ENCODE measurements at regions not wholly inside any gene's neighbourhood (a gene's known extent, or its start where the extent isn't known, plus 50 kb on each side); places are given as distances from the start of the nearest gene placed in this dataset.
"Not testable (repeated sequence)": the region's sequence is repeated elsewhere in the genome, so short reads cannot be mapped to it uniquely, and the experiment has no call there.

- intact Hi-C loops (cut with micrococcal nuclease) = not testable (repeated sequence)
Measured at GRCh38 chr7:135872861-135873260, 104.3 kb downstream of the MTPN start.

- intact Hi-C loops (cut with micrococcal nuclease) = no loop called here
Measured at GRCh38 chr7:135862586-135863340, 114.2 kb upstream of the FAM180A start.

- intact Hi-C loops (cut with micrococcal nuclease) = no loop called here
Measured at GRCh38 chr7:135859538-135859937, 110.9 kb upstream of the FAM180A start.

- intact Hi-C loops (cut with micrococcal nuclease) = no loop called here
Measured at GRCh38 chr7:135858851-135859250, 110.2 kb upstream of the FAM180A start.

- intact Hi-C loops (cut with micrococcal nuclease) = no loop called here
Measured at GRCh38 chr7:135858379-135858778, 109.8 kb upstream of the FAM180A start.

GRCh38 chr7:135857519-135858274 is 109.1 kb upstream of the FAM180A start:
- intact Hi-C loops (cut with micrococcal nuclease) = no loop called here

- intact Hi-C loops (cut with micrococcal nuclease) = no loop called here
Measured at GRCh38 chr7:135856356-135857144, 107.9 kb upstream of the FAM180A start.

- intact Hi-C loops (cut with micrococcal nuclease) = no loop called here
Measured at GRCh38 chr7:135855846-135856245, 107.2 kb upstream of the FAM180A start.

- intact Hi-C loops (cut with micrococcal nuclease) = no loop called here
Measured at GRCh38 chr7:135853499-135853898, 104.9 kb upstream of the FAM180A start.

- intact Hi-C loops (cut with micrococcal nuclease) = no loop called here
Measured at GRCh38 chr7:135853008-135853407, 104.4 kb upstream of the FAM180A start.

- intact Hi-C loops (cut with micrococcal nuclease) = no loop called here
Measured at GRCh38 chr7:135847242-135847641, 98.6 kb upstream of the FAM180A start.

GRCh38 chr7:135846339-135846738 is 97.7 kb upstream of the FAM180A start:
- intact Hi-C loops (cut with micrococcal nuclease) = no loop called here

GRCh38 chr7:135845415-135846075 is 96.9 kb upstream of the FAM180A start:
- intact Hi-C loops (cut with micrococcal nuclease) = no loop called here

GRCh38 chr7:135844903-135845302 is 96.3 kb upstream of the FAM180A start:
- intact Hi-C loops (cut with micrococcal nuclease) = no loop called here

- intact Hi-C loops (cut with micrococcal nuclease) = no loop called here
Measured at GRCh38 chr7:135843214-135843613, 94.6 kb upstream of the FAM180A start.

GRCh38 chr7:135842446-135843179 is 94.0 kb upstream of the FAM180A start:
- intact Hi-C loops (cut with micrococcal nuclease) = no loop called here

GRCh38 chr7:135840591-135840990 is 92.0 kb upstream of the FAM180A start:
- intact Hi-C loops (cut with micrococcal nuclease) = no loop called here

GRCh38 chr7:135837675-135838074 is 89.1 kb upstream of the FAM180A start:
- intact Hi-C loops (cut with micrococcal nuclease) = no loop called here

- intact Hi-C loops (cut with micrococcal nuclease) = no loop called here
Measured at GRCh38 chr7:135834266-135834665, 85.7 kb upstream of the FAM180A start.

- intact Hi-C loops (cut with micrococcal nuclease) = no loop called here
Measured at GRCh38 chr7:135833642-135834041, 85.0 kb upstream of the FAM180A start.

All from T-helper 2 cell treated with Interferon-gamma antibody and Interleukin-4, amounts not matched to agents 100 ng/mL and 5 ng/mL, for 36 hours (primary cell).